KOPT-K1 (cell line): ENCODE measurements at regions not wholly inside any gene's neighbourhood (a gene's known extent, or its start where the extent isn't known, plus 50 kb on each side); places are given as distances from the start of the nearest gene placed in this dataset.
"Not testable (repeated sequence)": the region's sequence is repeated elsewhere in the genome, so short reads cannot be mapped to it uniquely, and the experiment has no call there.

Experiments used
- H3K27ac ChIP-seq: fragments of 200-600 bp; sonication (generic); 2 replicates; pipeline ENCODE4 v1.5.1; 2016; ENCODE audit warnings: antibody characterized with exemption, mild to moderate bottlenecking, low read depth, low read length; ENCODE audit not compliant: poor library complexity, severe bottlenecking
- H3K36me3 ChIP-seq: fragments of 200-600 bp; sonication (generic); 2 replicates; pipeline ENCODE4 v1.5.1; 2017; ENCODE audit warnings: antibody characterized with exemption, mild to moderate bottlenecking, low read length, moderate library complexity; ENCODE audit not compliant: insufficient read depth
- H3K9me3 ChIP-seq: fragments of 200-600 bp; sonication (generic); 2 replicates; pipeline ENCODE4 v1.5.1; 2017; ENCODE audit warnings: antibody characterized with exemption, low read length, mild to moderate bottlenecking; ENCODE audit not compliant: insufficient read depth, poor library complexity, severe bottlenecking

- Histone ChIP-seq H3K9me3 (no peaks in the 10 kb centered on the region), H3K36me3 (no peaks in the 10 kb centered on the region), H3K27ac (no peak overlapping the region)
Observed at GRCh38 chr13:104530741-104531140, 1464.5 kb upstream of the SLC10A2 start.

GRCh38 chr13:104526561-104526960 is 1460.3 kb upstream of the SLC10A2 start:
- Histone ChIP-seq H3K9me3 (no peaks in the 10 kb centered on the region), H3K36me3 (no peaks in the 10 kb centered on the region)

GRCh38 chr13:104525467-104525866 is 1459.2 kb upstream of the SLC10A2 start:
- Histone ChIP-seq H3K27ac (no peak overlapping the region), H3K36me3 (no peaks in the 10 kb centered on the region), H3K9me3 (no peaks in the 10 kb centered on the region)

More at GRCh38 chr13:104526561-104526960, 1460.3 kb upstream of the SLC10A2 start:
- no peak overlapping the region for H3K27ac ChIP-seq

GRCh38 chr13:104522235-104523072 is 1456.2 kb upstream of the SLC10A2 start:
- Histone ChIP-seq H3K27ac (no peak overlapping the region), H3K9me3 (no peaks in the 10 kb centered on the region), H3K36me3 (no peaks in the 10 kb centered on the region)

GRCh38 chr13:104510422-104510821 is 1444.2 kb upstream of the SLC10A2 start:
- no peaks in the 10 kb centered on the region for H3K9me3 ChIP-seq
- no peak overlapping the region for H3K27ac ChIP-seq
- H3K36me3 ChIP-seq = no peaks in the 10 kb centered on the region

GRCh38 chr13:104493502-104493901 is 1427.3 kb upstream of the SLC10A2 start:
- not testable (repeated sequence) for H3K36me3 ChIP-seq, H3K27ac ChIP-seq, H3K9me3 ChIP-seq

GRCh38 chr13:104491916-104492315 is 1425.7 kb upstream of the SLC10A2 start:
- Histone ChIP-seq H3K9me3 (no peaks in the 10 kb centered on the region), H3K27ac (no peak overlapping the region), H3K36me3 (no peaks in the 10 kb centered on the region)

GRCh38 chr13:104487006-104487405 is 1420.8 kb upstream of the SLC10A2 start:
- Histone ChIP-seq H3K27ac (no peak overlapping the region), H3K36me3 (no peaks in the 10 kb centered on the region), H3K9me3 (no peaks in the 10 kb centered on the region)

GRCh38 chr13:104485571-104485970 is 1419.4 kb upstream of the SLC10A2 start:
- Histone ChIP-seq H3K36me3 (no peaks in the 10 kb centered on the region), H3K27ac (no peak overlapping the region), H3K9me3 (no peaks in the 10 kb centered on the region)

- Histone ChIP-seq H3K9me3 (no peaks in the 10 kb centered on the region), H3K27ac (no peak overlapping the region), H3K36me3 (no peaks in the 10 kb centered on the region)
Observed at GRCh38 chr13:104483631-104484030, 1417.4 kb upstream of the SLC10A2 start.

- Histone ChIP-seq H3K9me3 (no peaks in the 10 kb centered on the region), H3K36me3 (no peaks in the 10 kb centered on the region), H3K27ac (no peak overlapping the region)
Observed at GRCh38 chr13:104477261-104477660, 1411.0 kb upstream of the SLC10A2 start.

GRCh38 chr13:104473936-104474335 is 1407.7 kb upstream of the SLC10A2 start:
- H3K27ac ChIP-seq = no peak overlapping the region
- H3K36me3 ChIP-seq = no peaks in the 10 kb centered on the region
- no peaks in the 10 kb centered on the region for H3K9me3 ChIP-seq

- Histone ChIP-seq H3K27ac (no peak overlapping the region), H3K36me3 (no peaks in the 10 kb centered on the region), H3K9me3 (no peaks in the 10 kb centered on the region)
Observed at GRCh38 chr13:104466016-104466415, 1399.8 kb upstream of the SLC10A2 start.

GRCh38 chr13:104461049-104461448 is 1394.8 kb upstream of the SLC10A2 start:
- no peak overlapping the region for H3K27ac ChIP-seq
- H3K36me3 ChIP-seq = no peaks in the 10 kb centered on the region
- H3K9me3 ChIP-seq = no peaks in the 10 kb centered on the region

- H3K27ac ChIP-seq = no peak overlapping the region
- H3K9me3 ChIP-seq = no peaks in the 10 kb centered on the region
- H3K36me3 ChIP-seq = no peaks in the 10 kb centered on the region
Observed at GRCh38 chr13:104460554-104460953, 1394.3 kb upstream of the SLC10A2 start.

- Histone ChIP-seq H3K9me3 (no peaks in the 10 kb centered on the region), H3K36me3 (no peaks in the 10 kb centered on the region)
Observed at GRCh38 chr13:104450006-104450405, 1383.8 kb upstream of the SLC10A2 start.

More at GRCh38 chr13:104450006-104450405, 1383.8 kb upstream of the SLC10A2 start:
- H3K27ac ChIP-seq = no peak overlapping the region
